Astrocyte (in vitro differentiated cells and primary cell): ENCODE measurements at regions not wholly inside any gene's neighbourhood (a gene's known extent, or its start where the extent isn't known, plus 50 kb on each side); places are given as distances from the start of the nearest gene placed in this dataset.

Experiments used
- DNase-seq: peaks from one replicate; pipeline ENCODE4 v3.0.0-alpha.2; 2010; ENCODE audit warnings: low read depth
- FAIRE-seq: peaks from 2 replicates; lab custom pipeline; 2011; peaks lifted over from hg19 to GRCh38; lab: Jason Lieb, UNC
- H2AFZ ChIP-seq: 2 replicates; pipeline ENCODE4 v1.6.0; 2012; ENCODE audit warnings: low read depth, low read length, inconsistent platforms
- H3K27ac ChIP-seq: 2 replicates; pipeline ENCODE4 v1.5.1; 2011; ENCODE audit warnings: low read depth, low read length, inconsistent platforms
- H3K27me3 ChIP-seq: 2 replicates; pipeline ENCODE4 v1.6.0; 2011; ENCODE audit warnings: low read length, inconsistent platforms; ENCODE audit not compliant: insufficient read depth
- H3K36me3 ChIP-seq: 2 replicates; pipeline ENCODE4 v1.5.1; 2011; ENCODE audit warnings: low read length, inconsistent platforms; ENCODE audit not compliant: insufficient read depth
- H3K4me1 ChIP-seq: 2 replicates; pipeline ENCODE4 v1.5.1; 2011; ENCODE audit warnings: low read length, inconsistent platforms; ENCODE audit not compliant: insufficient read depth
- H3K4me2 ChIP-seq: 2 replicates; pipeline ENCODE4 v1.6.0; 2012; ENCODE audit warnings: low read length, inconsistent platforms
- H3K4me3 ChIP-seq: 2 replicates; pipeline ENCODE4 v1.5.1; 2011; ENCODE audit warnings: low read depth, mild to moderate bottlenecking, low read length, inconsistent platforms; ENCODE audit not compliant: insufficient read depth
- H3K79me2 ChIP-seq: 2 replicates; pipeline ENCODE4 v1.6.0; 2012; ENCODE audit warnings: mild to moderate bottlenecking, low read length, inconsistent platforms; ENCODE audit not compliant: insufficient read depth
- H3K9ac ChIP-seq: 2 replicates; pipeline ENCODE4 v1.6.0; 2012; ENCODE audit warnings: mild to moderate bottlenecking, low read length, inconsistent platforms
- H3K9me3 ChIP-seq: 2 replicates; pipeline ENCODE4 v1.5.1; 2012; ENCODE audit warnings: low read depth, mild to moderate bottlenecking, low read length, inconsistent platforms; ENCODE audit not compliant: insufficient read depth
- H4K20me1 ChIP-seq: 2 replicates; pipeline ENCODE4 v1.6.0; 2012; ENCODE audit warnings: low read length, inconsistent platforms; ENCODE audit not compliant: insufficient read depth
- H3K27ac Mint-ChIP-seq: one replicate; pipeline ENCODE4 v1.8.0; 2021; ENCODE audit warnings: mild to moderate bottlenecking, mixed read lengths; ENCODE audit not compliant: unreplicated experiment
- H3K27me3 Mint-ChIP-seq: one replicate; pipeline ENCODE4 v1.8.0; 2021; ENCODE audit warnings: low read depth, mixed read lengths; ENCODE audit not compliant: unreplicated experiment
- H3K36me3 Mint-ChIP-seq: one replicate; pipeline ENCODE4 v1.8.0; 2021; ENCODE audit warnings: low read depth, mixed read lengths; ENCODE audit not compliant: unreplicated experiment
- H3K4me1 Mint-ChIP-seq: one replicate; pipeline ENCODE4 v1.8.0; 2021; ENCODE audit warnings: low read depth, mixed read lengths; ENCODE audit not compliant: unreplicated experiment
- H3K4me3 Mint-ChIP-seq: one replicate; pipeline ENCODE4 v1.8.0; 2021; ENCODE audit warnings: mild to moderate bottlenecking, moderate library complexity, mixed read lengths; ENCODE audit not compliant: unreplicated experiment
- H3K9me3 Mint-ChIP-seq: one replicate; pipeline ENCODE4 v1.8.0; 2021; ENCODE audit warnings: mild to moderate bottlenecking, mixed read lengths; ENCODE audit not compliant: unreplicated experiment
- CTCF ChIP-seq: IDR thresholded peaks from 2 replicates; pipeline ENCODE4 v1.5.1; 2011; ENCODE audit warnings: low read depth, mild to moderate bottlenecking, inconsistent platforms, low read length, moderate library complexity; ENCODE audit not compliant: insufficient read depth
- EZH2 ChIP-seq: IDR thresholded peaks from 2 replicates; pipeline ENCODE4 v1.6.1; 2012; ENCODE audit warnings: mild to moderate bottlenecking, low read length, inconsistent platforms; ENCODE audit not compliant: insufficient read depth

GRCh38 chr20:62543470-62544302 is 67.9 kb upstream of the GATA5 start:
- Mint-ChIP-seq H3K4me3 (no peak overlapping the region), H3K4me1 (peaks cover 3% of the 10 kb centered on the region), H3K36me3 (peaks cover 8% of the 10 kb centered on the region), H3K27ac (no peak overlapping the region), H3K27me3 (peaks cover 35% of the 10 kb centered on the region), H3K9me3 (peaks cover 13% of the 10 kb centered on the region)
- no peaks in the 10 kb centered on the region for H3K36me3 ChIP-seq
- no peak overlapping the region for H3K27ac ChIP-seq
- no peak overlapping the region for H3K4me3 ChIP-seq
- TF ChIP-seq CTCF (no peak), EZH2 (no peak)
- peaks cover 3% of the 10 kb centered on the region for H3K9me3 ChIP-seq
- H2AFZ ChIP-seq: no peak overlapping the region
- H3K79me2 ChIP-seq: no peaks in the 10 kb centered on the region
- no peak for DNase-seq
- no peak for FAIRE-seq
- no peaks in the 10 kb centered on the region for H4K20me1 ChIP-seq
- no peak overlapping the region for H3K9ac ChIP-seq
- H3K27me3 ChIP-seq: peaks cover 6% of the 10 kb centered on the region
- no peaks in the 10 kb centered on the region for H3K4me1 ChIP-seq
- H3K4me2 ChIP-seq: no peak overlapping the region

GRCh38 chr20:62544505-62545055 is 68.8 kb upstream of the GATA5 start:
- Histone ChIP-seq H3K4me1 (no peaks in the 10 kb centered on the region), H3K4me2 (no peak overlapping the region), H3K27ac (no peak overlapping the region), H2AFZ (no peak overlapping the region), H3K9me3 (peaks cover 3% of the 10 kb centered on the region), H3K4me3 (no peak overlapping the region), H3K9ac (no peak overlapping the region), H3K36me3 (no peaks in the 10 kb centered on the region), H3K79me2 (no peaks in the 10 kb centered on the region), H3K27me3 (peaks cover 7% of the 10 kb centered on the region), H4K20me1 (no peaks in the 10 kb centered on the region)
- H3K9me3 Mint-ChIP-seq: peaks cover 13% of the 10 kb centered on the region
- TF ChIP-seq CTCF (no peak), EZH2 (no peak)
- peaks cover 3% of the 10 kb centered on the region for H3K4me1 Mint-ChIP-seq
- H3K36me3 Mint-ChIP-seq: peaks cover 8% of the 10 kb centered on the region
- H3K27me3 Mint-ChIP-seq: peaks cover 40% of the 10 kb centered on the region
- FAIRE-seq (no peak), DNase-seq (no peak)
- no peak overlapping the region for H3K4me3 Mint-ChIP-seq
- no peak overlapping the region for H3K27ac Mint-ChIP-seq

GRCh38 chr20:62545271-62545670 is 69.5 kb upstream of the GATA5 start:
- Mint-ChIP-seq H3K27ac (no peak overlapping the region), H3K4me3 (no peak overlapping the region)

More at GRCh38 chr20:62545271-62545670, 69.5 kb upstream of the GATA5 start:
- no peaks in the 10 kb centered on the region for H3K36me3 ChIP-seq
- no peak overlapping the region for H2AFZ ChIP-seq
- FAIRE-seq (no peak), DNase-seq (no peak)
- H3K4me1 ChIP-seq: no peaks in the 10 kb centered on the region
- peaks cover 3% of the 10 kb centered on the region for H3K4me1 Mint-ChIP-seq
- peaks cover 3% of the 10 kb centered on the region for H3K9me3 ChIP-seq
- no peaks in the 10 kb centered on the region for H4K20me1 ChIP-seq
- no peak overlapping the region for H3K4me2 ChIP-seq
- peaks cover 8% of the 10 kb centered on the region for H3K36me3 Mint-ChIP-seq
- H3K27me3 Mint-ChIP-seq: peaks cover 38% of the 10 kb centered on the region
- H3K4me3 ChIP-seq: no peak overlapping the region
- peaks cover 13% of the 10 kb centered on the region for H3K9me3 Mint-ChIP-seq
- no peak overlapping the region for H3K27ac ChIP-seq
- H3K9ac ChIP-seq: no peak overlapping the region
- peaks cover 6% of the 10 kb centered on the region for H3K27me3 ChIP-seq
- H3K79me2 ChIP-seq: no peaks in the 10 kb centered on the region
- no peak for TF ChIP-seq EZH2
- TF ChIP-seq CTCF: no peak
